IMR-90 (cell line): ENCODE measurements at regions not wholly inside any gene's neighbourhood (a gene's known extent, or its start where the extent isn't known, plus 50 kb on each side); places are given as distances from the start of the nearest gene placed in this dataset.

Experiments
- ATAC-seq: fragments of 200-7000 bp; cut with Tn5 transposase; 2 replicates; pipeline ENCODE4 v1.9.1; 2020; ENCODE audit warnings: low read depth, mild to moderate bottlenecking, moderate library complexity
- BruUV-seq: library from RNA; stranded (reverse); fragments of 400-500 nt; replicated peaks from 2 replicates; lab custom pipeline; 2021; lab: Mats Ljungman, UMichigan
- CTCF ChIA-PET: fragments of 300-600 bp; formaldehyde crosslinking; extraction: SDS; loops from one replicate; lab custom pipeline; 2021; ENCODE audit warnings: antibody characterized with exemption; lab: Yijun Ruan, JAX
- POLR2A ChIA-PET: fragments of 300-600 bp; sonication (Branson Sonifier 250); formaldehyde crosslinking; loops from one replicate; lab custom pipeline; 2022; ENCODE audit warnings: antibody characterized with exemption; ENCODE audit not compliant: unreplicated experiment; lab: Charles Lee
- DNase-seq: peaks from one replicate; pipeline ENCODE4 v3.0.0; 2013
- H2AFZ ChIP-seq: replicated peaks from 2 replicates; pipeline ENCODE3; 2013; ENCODE audit warnings: low read length, mild to moderate bottlenecking; ENCODE audit not compliant: poor library complexity
- H2AK5ac ChIP-seq: 2 replicates; pipeline ENCODE4 v1.6.1; 2013; ENCODE audit warnings: low read depth, low read length, inconsistent platforms
- H2AK9ac ChIP-seq: replicated peaks from 2 replicates; pipeline ENCODE3; 2013; ENCODE audit warnings: mild to moderate bottlenecking, low read depth, low read length, moderate library complexity; ENCODE audit not compliant: poor library complexity
- H2BK120ac ChIP-seq: 2 replicates; pipeline ENCODE4 v1.6.1; 2013; ENCODE audit warnings: low read depth, low read length, inconsistent platforms
- H2BK15ac ChIP-seq: 3 replicates; pipeline ENCODE4 v1.6.1; 2013; ENCODE audit warnings: low read depth, low read length, inconsistent platforms
- H2BK20ac ChIP-seq: 2 replicates; pipeline ENCODE4 v1.6.1; 2013; ENCODE audit warnings: low read depth, mild to moderate bottlenecking, inconsistent platforms, low read length, moderate library complexity
- H2BK5ac ChIP-seq: 2 replicates; pipeline ENCODE4 v1.6.1; 2013; ENCODE audit warnings: mild to moderate bottlenecking, low read depth, low read length, inconsistent platforms; ENCODE audit not compliant: poor library complexity, severe bottlenecking
- H3K14ac ChIP-seq: replicated peaks from 2 replicates; pipeline ENCODE4 v1.6.1; 2013; ENCODE audit warnings: low read depth, low read length, inconsistent platforms
- H3K18ac ChIP-seq: 2 replicates; pipeline ENCODE4 v1.6.1; 2013; ENCODE audit warnings: low read depth, low read length, control low read depth
- H3K23ac ChIP-seq: 2 replicates; pipeline ENCODE4 v1.6.1; 2013; ENCODE audit warnings: low read depth, low read length, inconsistent platforms
- H3K27ac ChIP-seq: 2 replicates; pipeline ENCODE4 v1.5.1; 2013; ENCODE audit warnings: mild to moderate bottlenecking, control low read depth, low read length; ENCODE audit not compliant: insufficient read depth
- H3K27me3 ChIP-seq: 2 replicates; pipeline ENCODE4 v1.6.1; 2013; ENCODE audit warnings: low read length; ENCODE audit not compliant: control insufficient read depth, insufficient read depth
- H3K36me3 ChIP-seq: 2 replicates; pipeline ENCODE4 v1.6.1; 2013; ENCODE audit warnings: low read length, mixed read lengths; ENCODE audit not compliant: control insufficient read depth, insufficient read depth
- H3K4ac ChIP-seq: 2 replicates; pipeline ENCODE4 v1.6.1; 2013; ENCODE audit warnings: low read depth, low read length, inconsistent platforms
- H3K4me1 ChIP-seq: 2 replicates; pipeline ENCODE4 v1.6.1; 2013; ENCODE audit warnings: low read length, mixed read lengths; ENCODE audit not compliant: control insufficient read depth, insufficient read depth
- H3K4me2 ChIP-seq: 2 replicates; pipeline ENCODE4 v1.6.1; 2013; ENCODE audit warnings: low read depth, mild to moderate bottlenecking, control low read depth, low read length, moderate library complexity
- H3K4me3 ChIP-seq: 2 replicates; pipeline ENCODE4 v1.5.1; 2013; ENCODE audit warnings: low read depth, mild to moderate bottlenecking, control low read depth, low read length, moderate library complexity; ENCODE audit not compliant: insufficient read depth
- H3K56ac ChIP-seq: 2 replicates; pipeline ENCODE4 v1.6.1; 2013; ENCODE audit warnings: low read length, inconsistent platforms; ENCODE audit not compliant: insufficient read depth; ENCODE audit errors: extremely low read depth
- H3K79me1 ChIP-seq, 2 experiments: 2 replicates each; pipeline ENCODE4 v1.6.1; 2013; ENCODE audit warnings: low read length in 2 of 2, inconsistent platforms in 1 of 2, low read depth in 1 of 2
- H3K9ac ChIP-seq: 2 replicates; pipeline ENCODE4 v1.6.1; 2013; ENCODE audit warnings: low read depth, low read length, control low read depth
- H3K9me1 ChIP-seq: 2 replicates; pipeline ENCODE4 v1.6.1; 2013; ENCODE audit warnings: low read length, inconsistent platforms; ENCODE audit not compliant: insufficient read depth
- H3K9me3 ChIP-seq: 2 replicates; pipeline ENCODE4 v1.6.1; 2013; ENCODE audit warnings: low read length; ENCODE audit not compliant: control insufficient read depth, insufficient read depth
- H4K20me1 ChIP-seq: 2 replicates; pipeline ENCODE4 v1.6.1; 2013; ENCODE audit warnings: low read length, inconsistent platforms; ENCODE audit not compliant: insufficient read depth
- H4K5ac ChIP-seq: 2 replicates; pipeline ENCODE4 v1.6.1; 2013; ENCODE audit warnings: mild to moderate bottlenecking, low read depth, low read length, control low read depth
- H4K8ac ChIP-seq, 2 experiments: 2 replicates each; pipeline ENCODE4 v1.6.1; 2013; ENCODE audit warnings: low read depth in 2 of 2, low read length in 2 of 2, control low read depth in 1 of 2, inconsistent platforms in 1 of 2
- H4K91ac ChIP-seq: 2 replicates; pipeline ENCODE4 v1.6.1; 2013; ENCODE audit warnings: low read depth, low read length, inconsistent platforms; ENCODE audit not compliant: insufficient read depth
- BHLHE40 ChIP-seq: fragments of 150-350 bp; IDR thresholded peaks from 2 replicates; pipeline ENCODE4 v1.6.1; 2016; ENCODE audit warnings: mild to moderate bottlenecking, low read depth, low read length
- CEBPB ChIP-seq: IDR thresholded peaks from 2 replicates; pipeline ENCODE4 v1.6.1; 2012; ENCODE audit warnings: low read depth, low read length, improper control_type of control experiment
- CHD1 ChIP-seq: IDR thresholded peaks from 2 replicates; pipeline ENCODE4 v1.6.1; 2012; ENCODE audit warnings: low read depth, low read length, improper control_type of control experiment
- ELK1 ChIP-seq: fragments of 150-350 bp; IDR thresholded peaks from 2 replicates; pipeline ENCODE4 v1.6.1; 2016; ENCODE audit warnings: low read depth, mild to moderate bottlenecking, low read length, moderate library complexity, borderline replicate concordance
- FOS ChIP-seq: fragments of 150-350 bp; IDR thresholded peaks from 2 replicates; pipeline ENCODE4 v1.6.1; 2016; ENCODE audit warnings: low read depth, low read length
- MAFK ChIP-seq: IDR thresholded peaks from 2 replicates; pipeline ENCODE4 v1.6.1; 2012; ENCODE audit warnings: low read depth, low read length, improper control_type of control experiment
- MAZ ChIP-seq: IDR thresholded peaks from 2 replicates; pipeline ENCODE4 v1.6.1; 2012; ENCODE audit warnings: low read depth, mild to moderate bottlenecking, low read length, improper control_type of control experiment, moderate library complexity, borderline replicate concordance
- MXI1 ChIP-seq: IDR thresholded peaks from 2 replicates; pipeline ENCODE4 v1.6.1; 2012; ENCODE audit warnings: low read depth, mild to moderate bottlenecking, low read length, moderate library complexity, borderline replicate concordance
- NFE2L2 ChIP-seq: fragments of 150-350 bp; IDR thresholded peaks from 2 replicates; pipeline ENCODE4 v1.6.1; 2016; ENCODE audit warnings: low read depth, mild to moderate bottlenecking, low read length
- POLR2A ChIP-seq: IDR thresholded peaks from 2 replicates; pipeline ENCODE4 v1.6.1; 2012; ENCODE audit warnings: mild to moderate bottlenecking, low read depth, low read length
- RAD21 ChIP-seq: IDR thresholded peaks from 2 replicates; pipeline ENCODE4 v1.6.1; 2012; ENCODE audit warnings: low read length, improper control_type of control experiment
- RCOR1 ChIP-seq: IDR thresholded peaks from 2 replicates; pipeline ENCODE4 v1.6.1; 2012; ENCODE audit warnings: mild to moderate bottlenecking, low read length, improper control_type of control experiment; ENCODE audit not compliant: insufficient replicate concordance
- RFX5 ChIP-seq: IDR thresholded peaks from 2 replicates; pipeline ENCODE4 v1.8.0; 2012; ENCODE audit warnings: low read depth, mild to moderate bottlenecking, low read length, moderate library complexity
- SMC3 ChIP-seq: fragments of 150-350 bp; IDR thresholded peaks from 2 replicates; pipeline ENCODE4 v1.6.1; 2016; ENCODE audit warnings: low read depth, mild to moderate bottlenecking, antibody characterized with exemption, low read length, moderate library complexity
- USF2 ChIP-seq: fragments of 150-350 bp; IDR thresholded peaks from 2 replicates; pipeline ENCODE4 v1.6.1; 2017; ENCODE audit warnings: mild to moderate bottlenecking, antibody characterized with exemption, low read length, low read depth
- WGBS, 2 experiments: methylation state at CpG; one replicate each; pipeline versions ENCODE4 v1.1.5 to v1.1.7; 2013; ENCODE audit warnings: missing lambda C conversion rate in 2 of 2; ENCODE audit not compliant: insufficient read length in 1 of 2; ENCODE audit errors: extremely low coverage in 2 of 2; 5-methylcytosine and 5-hydroxymethylcytosine counted together
- dilution Hi-C: fragments of 300-500 bp; cut with HindIII; formaldehyde crosslinking; loops from one replicate; pipeline ENCODE4 v1.14.3; 2018; ENCODE audit warnings: low sequenced_read_pairs; ENCODE audit not compliant: unreplicated experiment
- in situ Hi-C: fragments of 300-500 bp; cut with MboI; formaldehyde crosslinking; loops from 3 replicates; pipeline ENCODE4 v1.14.3; 2019; ENCODE audit warnings: low sequenced_read_pairs, inconsistent platforms, mixed read lengths
- intact Hi-C: fragments of 100-400 bp; cut with micrococcal nuclease; formaldehyde crosslinking; loops from 2 replicates; pipeline ENCODE4 v1.10.0; 2022
- TF ChIP-seq, protein P1 (sequence below): conservative IDR thresholded peaks from 2 replicates; pipeline ENCODE4 v1.5.1; 2012; ENCODE audit warnings: mild to moderate bottlenecking, low read depth, low read length, improper control_type of control experiment

GRCh38 chr12:25001311-25001710, 52.4 kb upstream of the BCAT1 start:
- WGBS, 2 experiments = no CpG with 5 or more reads among the region's 2 CpGs
- Histone ChIP-seq H3K4me1 (peaks cover 4% of the 10 kb centered on the region; the same call in 1 of the 2 replicates), H3K9ac (no peak overlapping the region), H2AFZ (no peak overlapping the region), H2AK9ac (no peak overlapping the region), H3K9me3 (no peaks in the 10 kb centered on the region), H2BK20ac (no peak overlapping the region), H3K27me3 (no peaks in the 10 kb centered on the region), H4K91ac (no peak overlapping the region), H3K36me3 (no peaks in the 10 kb centered on the region), H4K5ac (no peak overlapping the region), H2BK120ac (no peak overlapping the region), H3K56ac (no peak overlapping the region), H3K4ac (no peak overlapping the region), H3K23ac (no peak overlapping the region), H4K20me1 (peaks cover 3% of the 10 kb centered on the region; the same call in 1 of the 2 replicates), H3K9me1 (no peaks in the 10 kb centered on the region), H3K14ac (no peak overlapping the region), H3K4me2 (no peak overlapping the region), H3K79me1 (no peaks in the 10 kb centered on the region), H2AK5ac (0 out of 2 replicates have a peak overlapping the region, but pooled peaks have one; percentile 0), H3K4me3 (no peak overlapping the region), H3K27ac (no peak overlapping the region), H2BK5ac (no peak overlapping the region), H2BK15ac (no peak overlapping the region), H3K18ac (no peak overlapping the region), H4K8ac (no peak overlapping the region)
- in situ Hi-C loops (no loop called here), intact Hi-C loops (no loop called here), dilution Hi-C loops (no loop called here)
- TF ChIP-seq USF2 = no peak
- TF ChIP-seq BHLHE40 = no peak
- no peak for TF ChIP-seq MAFK
- no peak for TF ChIP-seq RAD21
- no peak for TF ChIP-seq FOS
- no peak for TF ChIP-seq POLR2A
- no peak for TF ChIP-seq RFX5
- TF ChIP-seq SMC3 = no peak
- no peak for TF ChIP-seq MAZ
- no peak for TF ChIP-seq MXI1
- TF ChIP-seq RCOR1 = no peak
- no peak for TF ChIP-seq ELK1
- TF ChIP-seq CEBPB = no peak
- no peak for TF ChIP-seq CHD1
- TF ChIP-seq, protein P1, sequence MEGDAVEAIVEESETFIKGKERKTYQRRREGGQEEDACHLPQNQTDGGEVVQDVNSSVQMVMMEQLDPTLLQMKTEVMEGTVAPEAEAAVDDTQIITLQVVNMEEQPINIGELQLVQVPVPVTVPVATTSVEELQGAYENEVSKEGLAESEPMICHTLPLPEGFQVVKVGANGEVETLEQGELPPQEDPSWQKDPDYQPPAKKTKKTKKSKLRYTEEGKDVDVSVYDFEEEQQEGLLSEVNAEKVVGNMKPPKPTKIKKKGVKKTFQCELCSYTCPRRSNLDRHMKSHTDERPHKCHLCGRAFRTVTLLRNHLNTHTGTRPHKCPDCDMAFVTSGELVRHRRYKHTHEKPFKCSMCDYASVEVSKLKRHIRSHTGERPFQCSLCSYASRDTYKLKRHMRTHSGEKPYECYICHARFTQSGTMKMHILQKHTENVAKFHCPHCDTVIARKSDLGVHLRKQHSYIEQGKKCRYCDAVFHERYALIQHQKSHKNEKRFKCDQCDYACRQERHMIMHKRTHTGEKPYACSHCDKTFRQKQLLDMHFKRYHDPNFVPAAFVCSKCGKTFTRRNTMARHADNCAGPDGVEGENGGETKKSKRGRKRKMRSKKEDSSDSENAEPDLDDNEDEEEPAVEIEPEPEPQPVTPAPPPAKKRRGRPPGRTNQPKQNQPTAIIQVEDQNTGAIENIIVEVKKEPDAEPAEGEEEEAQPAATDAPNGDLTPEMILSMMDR = no peak
- TF ChIP-seq NFE2L2 = no peak
- BruUV-seq = no TSS peak
- ChIA-PET CTCF (no interaction called here), POLR2A (no interaction called here)
- DNase-seq (peak; percentile 30), ATAC-seq (no peak; the same call in 1 of the 2 replicates)
